ENCODE measurements at regions not wholly inside any gene's neighbourhood (a gene's known extent, or its start where the extent isn't known, plus 50 kb on each side); places are given as distances from the start of the nearest gene placed in this dataset.
A peak's percentile ranks its signal among the peaks of the same experiment; 100 is the strongest.

DNA sequence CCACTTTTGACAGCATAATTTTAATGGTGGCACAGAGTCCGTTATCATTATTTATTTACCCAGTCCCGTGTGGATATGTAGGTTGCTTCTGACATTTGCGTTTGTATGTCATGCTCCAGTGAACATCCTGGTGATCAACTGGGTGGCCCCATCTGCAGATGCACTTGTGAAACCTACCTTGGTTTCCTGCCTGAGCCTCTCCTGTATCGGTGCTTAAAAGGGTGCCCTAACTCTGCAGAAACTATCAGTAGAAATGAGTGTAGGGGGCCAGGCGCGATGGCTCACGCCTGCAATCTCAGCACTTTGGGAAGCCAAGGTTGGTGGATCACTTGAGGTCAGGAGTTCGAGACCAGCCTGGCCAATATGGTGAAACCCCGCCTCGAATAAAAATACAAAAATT, 92.1 kb upstream of the IER5L start:
- Mint-ChIP-seq H3K4me1 (ENCODE audit: low read depth) (peaks cover 42% of the 10 kb centered on the region), H3K36me3 (ENCODE audit: low read depth) (no peaks in the 10 kb centered on the region), H3K27ac (peak overlapping the region; percentile 90), H3K27me3 (ENCODE audit: low read depth) (peaks cover 13% of the 10 kb centered on the region), H3K4me3 (peak overlapping the region; percentile 58), H3K9me3 (ENCODE audit: insufficient read depth) (no peaks in the 10 kb centered on the region)
- DNase-seq (peak; percentile 85), ATAC-seq (peak; percentile 89)
- CTCF ChIA-PET: interaction anchor here (1.5 kb wide), 1 partner anchor 30 kb away, joined by 3 read pairs; no protein-coding TSS in a partner anchor
- POLR2A ChIA-PET: interaction anchor here (0.9 to 1.5 kb wide), 3 partner anchors 33 to 92 kb away, joined by 3 read pairs; partner anchors contain the start of gene IER5L

DNA sequence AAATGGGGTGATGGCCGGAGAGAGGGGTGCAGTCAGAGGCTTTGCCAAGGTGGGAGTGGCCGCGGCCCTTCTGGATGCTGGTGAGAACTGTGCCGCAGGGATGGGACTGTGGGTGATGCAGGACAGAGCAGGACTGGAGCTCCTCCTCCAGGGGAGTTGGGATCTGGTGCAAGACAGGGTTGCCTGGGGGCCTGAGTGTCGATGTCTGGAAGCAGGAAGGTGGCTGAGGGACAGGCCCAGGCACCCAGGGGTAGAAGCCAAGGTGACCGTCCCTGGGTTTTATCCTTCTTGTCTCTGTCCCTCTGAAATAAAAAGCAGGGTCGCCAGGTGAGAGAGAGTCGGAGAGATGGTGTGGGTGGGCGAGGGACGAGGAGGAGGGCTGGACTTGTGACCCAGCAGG, 89.1 kb upstream of the IER5L start:
- Mint-ChIP-seq H3K9me3 (ENCODE audit: insufficient read depth) (no peaks in the 10 kb centered on the region), H3K4me1 (ENCODE audit: low read depth) (peaks cover 34% of the 10 kb centered on the region), H3K4me3 (no peak overlapping the region), H3K27me3 (ENCODE audit: low read depth) (peaks cover 8% of the 10 kb centered on the region), H3K36me3 (ENCODE audit: low read depth) (no peaks in the 10 kb centered on the region), H3K27ac (peak overlapping the region; percentile 39)
- no peak for ATAC-seq
- POLR2A ChIA-PET: interaction anchor here (0.6 kb wide), 1 partner anchor 110 kb away, joined by 3 read pairs; no protein-coding TSS in a partner anchor
- CTCF ChIA-PET: interaction anchor here (1.0 kb wide), 1 partner anchor 92 kb away, joined by 3 read pairs; no protein-coding TSS in a partner anchor
- no peak for DNase-seq

DNA sequence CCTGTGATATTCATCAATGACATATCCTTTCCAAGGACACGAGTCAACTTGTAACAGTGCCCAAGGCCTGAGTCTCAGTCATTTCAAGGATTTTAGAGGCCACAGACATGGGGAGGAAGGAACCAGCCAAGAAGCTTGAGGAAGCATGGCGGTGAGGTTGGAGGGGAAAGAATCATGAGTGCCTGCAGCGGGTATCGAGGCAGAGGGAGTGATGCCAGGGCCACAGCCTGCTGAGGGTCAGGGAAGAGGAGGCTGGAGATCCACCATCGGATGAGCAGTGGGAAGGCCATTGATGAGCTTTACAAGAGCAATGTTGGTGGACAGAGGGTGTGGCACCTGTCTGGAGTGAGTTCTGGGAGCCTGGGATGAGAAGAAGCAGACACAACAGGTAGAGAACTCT, 88.5 kb upstream of the IER5L start:
- DNase-seq (no peak), ATAC-seq (no peak)
- CTCF ChIA-PET: interaction anchor here (1.0 kb wide), 1 partner anchor 92 kb away, joined by 3 read pairs; no protein-coding TSS in a partner anchor
- no peak overlapping the region for H3K27ac Mint-ChIP-seq
- H3K36me3 Mint-ChIP-seq (ENCODE audit: low read depth): no peaks in the 10 kb centered on the region
- POLR2A ChIA-PET: no interaction called here
- H3K4me3 Mint-ChIP-seq: no peak overlapping the region
- no peaks in the 10 kb centered on the region for H3K9me3 Mint-ChIP-seq (ENCODE audit: insufficient read depth)
- peaks cover 8% of the 10 kb centered on the region for H3K27me3 Mint-ChIP-seq (ENCODE audit: low read depth)
- H3K4me1 Mint-ChIP-seq (ENCODE audit: low read depth): peaks cover 27% of the 10 kb centered on the region

- Mint-ChIP-seq H3K27me3 (ENCODE audit: low read depth) (peaks cover 13% of the 10 kb centered on the region), H3K36me3 (ENCODE audit: low read depth) (no peaks in the 10 kb centered on the region), H3K27ac (no peak overlapping the region), H3K4me1 (ENCODE audit: low read depth) (peaks cover 19% of the 10 kb centered on the region), H3K4me3 (no peak overlapping the region), H3K9me3 (ENCODE audit: insufficient read depth) (no peaks in the 10 kb centered on the region)
- DNase-seq (no peak), ATAC-seq (no peak)
- ChIA-PET POLR2A (no interaction called here), CTCF (no interaction called here)
Observed at GRCh38 chr9:129264388-129264787, 86.3 kb upstream of the IER5L start.

- ChIA-PET POLR2A (no interaction called here), CTCF (no interaction called here)
- Mint-ChIP-seq H3K9me3 (ENCODE audit: insufficient read depth) (no peaks in the 10 kb centered on the region), H3K4me3 (no peak overlapping the region), H3K36me3 (ENCODE audit: low read depth) (no peaks in the 10 kb centered on the region), H3K27me3 (ENCODE audit: low read depth) (peaks cover 17% of the 10 kb centered on the region), H3K27ac (no peak overlapping the region), H3K4me1 (ENCODE audit: low read depth) (peaks cover 21% of the 10 kb centered on the region)
- no peak for DNase-seq
- no peak for ATAC-seq
Observed at GRCh38 chr9:129263836-129264235, 85.8 kb upstream of the IER5L start.

GRCh38 chr9:129262261-129262660, 84.2 kb upstream of the IER5L start:
- CTCF ChIA-PET: no interaction called here

DNA sequence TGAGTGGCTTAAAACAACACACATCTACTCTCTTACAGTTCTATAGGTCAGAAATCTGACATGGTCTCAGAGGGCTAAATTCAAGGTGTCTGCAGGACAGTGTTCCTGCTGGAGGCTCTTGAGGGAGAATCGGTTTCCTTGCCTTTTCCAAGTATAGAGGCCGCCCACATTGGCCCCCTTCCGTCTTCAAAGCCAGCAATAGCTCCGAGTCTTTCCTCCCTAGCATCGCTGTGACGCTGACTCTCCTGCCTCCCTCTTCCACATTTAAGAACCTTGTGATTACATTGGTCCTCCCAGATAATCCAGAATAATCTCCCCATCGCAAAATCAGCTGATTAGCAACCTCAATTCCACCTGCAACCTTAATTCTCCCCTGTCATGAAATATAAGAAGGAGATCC, 81.3 kb upstream of the IER5L start:
- no peak for DNase-seq
- Mint-ChIP-seq H3K27ac (no peak overlapping the region), H3K4me1 (ENCODE audit: low read depth) (peaks cover 23% of the 10 kb centered on the region), H3K4me3 (peak overlapping the region; percentile 56), H3K27me3 (ENCODE audit: low read depth) (peaks cover 35% of the 10 kb centered on the region), H3K9me3 (ENCODE audit: insufficient read depth) (no peaks in the 10 kb centered on the region), H3K36me3 (ENCODE audit: low read depth) (no peaks in the 10 kb centered on the region)
- CTCF ChIA-PET: interaction anchor here (0.7 kb wide), 1 partner anchor 22 kb away, joined by 3 read pairs; no protein-coding TSS in a partner anchor
- POLR2A ChIA-PET: no interaction called here
- no peak for ATAC-seq

More at GRCh38 chr9:129262261-129262660, 84.2 kb upstream of the IER5L start:
- DNase-seq: no peak
- Mint-ChIP-seq H3K4me3 (no peak overlapping the region), H3K27ac (no peak overlapping the region), H3K9me3 (ENCODE audit: insufficient read depth) (no peaks in the 10 kb centered on the region), H3K36me3 (ENCODE audit: low read depth) (no peaks in the 10 kb centered on the region), H3K4me1 (ENCODE audit: low read depth) (peaks cover 22% of the 10 kb centered on the region), H3K27me3 (ENCODE audit: low read depth) (peaks cover 23% of the 10 kb centered on the region)
- ATAC-seq: no peak
- POLR2A ChIA-PET: no interaction called here

- H3K4me1 Mint-ChIP-seq (ENCODE audit: low read depth): peaks cover 23% of the 10 kb centered on the region
- peak; percentile 59 for ATAC-seq
- H3K36me3 Mint-ChIP-seq (ENCODE audit: low read depth): no peaks in the 10 kb centered on the region
- no peaks in the 10 kb centered on the region for H3K9me3 Mint-ChIP-seq (ENCODE audit: insufficient read depth)
- peaks cover 35% of the 10 kb centered on the region for H3K27me3 Mint-ChIP-seq (ENCODE audit: low read depth)
- H3K27ac Mint-ChIP-seq: peak overlapping the region; percentile 47
- POLR2A ChIA-PET: no interaction called here
- CTCF ChIA-PET: interaction anchor here (0.7 to 1.3 kb wide), 2 partner anchors 21 to 81 kb away, joined by 3 to 5 read pairs; partner anchors contain the start of gene IER5L
- no peak for DNase-seq
- H3K4me3 Mint-ChIP-seq: peak overlapping the region; percentile 56
Observed at GRCh38 chr9:129258823-129259301, 80.8 kb upstream of the IER5L start.

DNA sequence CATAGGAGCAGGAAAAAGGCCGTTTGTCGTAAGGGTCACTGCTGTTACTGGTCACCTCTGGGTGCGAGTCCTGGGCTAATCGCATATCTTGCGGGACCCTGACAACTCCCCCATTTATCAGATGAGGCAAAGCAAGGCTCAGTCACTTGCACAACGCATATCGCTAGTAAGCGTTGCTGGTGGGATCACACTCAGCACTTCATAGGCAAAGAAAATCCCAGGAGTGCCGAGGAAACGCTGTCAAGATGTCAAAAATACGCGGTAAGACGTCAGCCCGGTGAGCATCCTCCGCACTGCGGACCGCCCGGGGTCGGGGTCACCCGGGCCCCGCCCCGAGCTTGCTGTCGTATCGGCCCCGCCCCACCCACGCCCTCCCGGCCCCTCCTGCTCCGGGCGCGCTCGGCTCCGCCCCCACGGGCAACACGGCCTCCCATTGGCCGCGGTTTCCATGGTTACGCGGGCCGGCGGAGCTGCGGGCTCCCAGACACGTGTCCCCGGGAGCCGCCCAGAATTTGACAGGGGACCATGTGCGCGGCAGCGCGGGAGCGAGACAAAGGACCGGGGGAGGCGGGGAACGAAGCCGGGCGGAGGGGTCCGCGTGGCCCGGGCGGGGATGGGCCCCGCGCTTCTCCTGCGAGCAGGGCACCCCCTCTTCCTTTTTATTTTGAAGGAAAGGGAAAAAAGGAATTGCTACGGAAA, 80.2 kb upstream of the IER5L start:
- ChIA-PET CTCF (interaction anchor here (1.3 to 1.4 kb wide), 2 partner anchors 80 to 84 kb away, joined by 5 read pairs; partner anchors contain the start of gene IER5L), POLR2A (no interaction called here)
- ATAC-seq (peak; percentile 93), DNase-seq (peak; percentile 93)
- peak overlapping the region; percentile 37 for H3K27ac Mint-ChIP-seq
- peaks cover 23% of the 10 kb centered on the region for H3K4me1 Mint-ChIP-seq (ENCODE audit: low read depth)
- H3K36me3 Mint-ChIP-seq (ENCODE audit: low read depth): no peaks in the 10 kb centered on the region
- H3K9me3 Mint-ChIP-seq (ENCODE audit: insufficient read depth): no peaks in the 10 kb centered on the region
- peak overlapping the region; percentile 31 for H3K4me3 Mint-ChIP-seq
- peaks cover 32% of the 10 kb centered on the region for H3K27me3 Mint-ChIP-seq (ENCODE audit: low read depth)

DNA sequence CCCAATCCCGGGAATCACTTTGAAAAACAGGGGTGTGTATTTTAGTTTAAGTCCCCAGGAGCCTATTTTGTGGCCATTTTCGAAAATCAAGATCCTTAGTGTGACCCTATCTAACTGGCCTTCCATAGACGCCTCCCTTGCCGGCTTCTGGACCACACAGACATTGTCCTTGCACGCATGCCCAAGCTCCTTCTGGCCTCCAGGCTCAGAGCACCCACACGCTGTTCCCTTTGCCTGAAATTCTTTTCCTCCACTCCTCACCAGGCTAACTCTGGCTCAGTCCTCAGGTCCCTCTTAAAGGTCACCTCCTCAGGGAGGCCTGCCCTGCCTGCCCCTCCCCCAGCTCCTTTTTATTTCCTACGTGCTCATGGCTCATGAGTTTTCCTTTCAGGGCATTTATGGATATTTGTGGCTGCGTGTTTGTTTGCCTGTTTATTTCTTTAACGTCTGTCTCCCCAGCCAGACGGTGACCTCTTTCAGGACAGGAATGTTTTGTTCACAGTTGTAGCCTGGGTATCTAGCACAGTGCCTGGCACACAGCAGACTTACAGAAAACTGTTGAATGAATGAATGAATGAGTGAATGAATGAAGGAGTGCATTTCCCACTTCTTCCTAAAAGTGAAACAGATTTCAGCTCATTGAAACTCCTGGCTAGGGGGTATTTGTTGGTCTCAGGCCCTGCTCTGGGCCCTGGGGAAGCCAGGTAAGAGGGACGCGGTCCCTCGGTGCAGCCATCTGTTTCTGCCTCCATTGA, 79.1 kb upstream of the IER5L start:
- CTCF ChIA-PET: interaction anchor here (1.0 to 1.4 kb wide), 2 partner anchors 19 to 83 kb away, joined by 3 to 5 read pairs; no protein-coding TSS in a partner anchor
- H3K27ac Mint-ChIP-seq: no peak overlapping the region
- no peaks in the 10 kb centered on the region for H3K9me3 Mint-ChIP-seq (ENCODE audit: insufficient read depth)
- DNase-seq (no peak), ATAC-seq (no peak)
- peaks cover 32% of the 10 kb centered on the region for H3K27me3 Mint-ChIP-seq (ENCODE audit: low read depth)
- H3K4me1 Mint-ChIP-seq (ENCODE audit: low read depth): peaks cover 23% of the 10 kb centered on the region
- H3K4me3 Mint-ChIP-seq: no peak overlapping the region
- POLR2A ChIA-PET: interaction anchor here (0.9 kb wide), 1 partner anchor 19 kb away, joined by 3 read pairs; no protein-coding TSS in a partner anchor
- H3K36me3 Mint-ChIP-seq (ENCODE audit: low read depth): no peaks in the 10 kb centered on the region

GRCh38 chr9:129254566-129255287, 76.7 kb upstream of the IER5L start:
- no peak overlapping the region for H3K4me3 Mint-ChIP-seq
- no peak for DNase-seq
- no peak for ATAC-seq
- H3K27ac Mint-ChIP-seq: no peak overlapping the region
- CTCF ChIA-PET: no interaction called here
- POLR2A ChIA-PET: no interaction called here
- peaks cover 35% of the 10 kb centered on the region for H3K27me3 Mint-ChIP-seq (ENCODE audit: low read depth)
- no peaks in the 10 kb centered on the region for H3K36me3 Mint-ChIP-seq (ENCODE audit: low read depth)
- peaks cover 22% of the 10 kb centered on the region for H3K4me1 Mint-ChIP-seq (ENCODE audit: low read depth)
- no peaks in the 10 kb centered on the region for H3K9me3 Mint-ChIP-seq (ENCODE audit: insufficient read depth)

All from activated CD8-positive, alpha-beta T cell treated with anti-CD3 and anti-CD28 coated beads, Interleukin-2, amount 10 ng/mL, durations not matched to agents 7 days and 5 days (primary cell).